Kidney epithelial cell (primary cell): ENCODE measurements at regions not wholly inside any gene's neighbourhood (a gene's known extent, or its start where the extent isn't known, plus 50 kb on each side); places are given as distances from the start of the nearest gene placed in this dataset.
A peak's percentile ranks its signal among the peaks of the same experiment; 100 is the strongest.

Experiments used
- DNase-seq: peaks from one replicate; pipeline ENCODE4 v3.0.0-alpha.2; 2010; ENCODE audit warnings: low read depth
- H3K27me3 ChIP-seq: 2 replicates; pipeline ENCODE4 v1.6.0; 2011; ENCODE audit warnings: low read length; ENCODE audit not compliant: control insufficient read depth, insufficient read depth
- H3K36me3 ChIP-seq: 2 replicates; pipeline ENCODE4 v1.5.1; 2011; ENCODE audit warnings: low read length; ENCODE audit not compliant: control insufficient read depth, insufficient read depth
- H3K4me3 ChIP-seq: 2 replicates; pipeline ENCODE4 v1.5.1; 2011; ENCODE audit warnings: low read depth, mild to moderate bottlenecking, control low read depth, low read length
- CTCF ChIP-seq: IDR thresholded peaks from 2 replicates; pipeline ENCODE4 v1.5.1; 2011; ENCODE audit warnings: mild to moderate bottlenecking, moderate library complexity, low read length, control low read depth, inconsistent platforms; ENCODE audit not compliant: insufficient read depth, poor library complexity, severe bottlenecking

- Histone ChIP-seq H3K36me3 (no peaks in the 10 kb centered on the region), H3K27me3 (no peaks in the 10 kb centered on the region), H3K4me3 (no peak overlapping the region)
- TF ChIP-seq CTCF = no peak
- no peak for DNase-seq
These were observed 626.2 kb downstream of the TLR4 start for GRCh38 chr9:118330191-118330986.

GRCh38 chr9:118331622-118332045, 627.4 kb downstream of the TLR4 start:
- H3K36me3 ChIP-seq = no peaks in the 10 kb centered on the region
- no peaks in the 10 kb centered on the region for H3K27me3 ChIP-seq
- no peak overlapping the region for H3K4me3 ChIP-seq
- DNase-seq = peak; percentile 81
- TF ChIP-seq CTCF = no peak

GRCh38 chr9:118336250-118336942, 632.2 kb downstream of the TLR4 start:
- TF ChIP-seq CTCF = no peak
- DNase-seq = no peak
- no peaks in the 10 kb centered on the region for H3K36me3 ChIP-seq
- H3K27me3 ChIP-seq = no peaks in the 10 kb centered on the region
- H3K4me3 ChIP-seq = no peak overlapping the region

GRCh38 chr9:118336943-118337330, 632.7 kb downstream of the TLR4 start:
- no peak overlapping the region for H3K4me3 ChIP-seq
- H3K36me3 ChIP-seq = no peaks in the 10 kb centered on the region
- TF ChIP-seq CTCF = no peak
- no peak for DNase-seq
- no peaks in the 10 kb centered on the region for H3K27me3 ChIP-seq

- Histone ChIP-seq H3K36me3 (no peaks in the 10 kb centered on the region), H3K4me3 (no peak overlapping the region), H3K27me3 (no peaks in the 10 kb centered on the region)
- no peak for DNase-seq
- TF ChIP-seq CTCF = no peak
These were observed 655.8 kb downstream of the TLR4 start for GRCh38 chr9:118360036-118360435.
